ENCODE measurements at regions not wholly inside any gene's neighbourhood (a gene's known extent, or its start where the extent isn't known, plus 50 kb on each side); places are given as distances from the start of the nearest gene placed in this dataset.

GRCh38 chr1:193609592-193609991, 423.2 kb upstream of the B3GALT2 start:
- DNase-seq (ENCODE audit: low read depth, low spot score) (no peak), FAIRE-seq (no peak), ATAC-seq (no peak)
- ChIA-PET POLR2A (no interaction called here), SMC1A (ENCODE audit: uncharacterized antibody, unreplicated experiment) (no interaction called here), RAD21 (ENCODE audit: unreplicated experiment) (no interaction called here), CTCF (no interaction called here)
- Histone ChIP-seq H2AFZ (ENCODE audit: control insufficient read depth, low read depth, low read length) (no peak overlapping the region), H3K9ac (ENCODE audit: control insufficient read depth, insufficient read depth, low read length) (no peak overlapping the region), H3K4me3 (no peak overlapping the region), H3K27me3 (replicated peaks in 1 of 2; ENCODE audit: control insufficient read depth in 2 of 2, insufficient read depth in 2 of 2, low read length in 1 of 2) (no peaks in the 10 kb centered on the region), H4K20me1 (ENCODE audit: control insufficient read depth, insufficient read depth) (no peaks in the 10 kb centered on the region), H3K9me3 (replicated peaks; ENCODE audit: control insufficient read depth, insufficient read depth, low read length) (no peaks in the 10 kb centered on the region), H3K79me2 (ENCODE audit: control insufficient read depth, insufficient read depth, low read length) (no peaks in the 10 kb centered on the region), H3K36me3 (ENCODE audit: control insufficient read depth in 2 of 2, insufficient read depth in 2 of 2, low read length in 1 of 2) (no peaks in the 10 kb centered on the region), H3K4me1 (ENCODE audit: control insufficient read depth, insufficient read depth, low read length) (no peaks in the 10 kb centered on the region), H3K27ac (ENCODE audit: control insufficient read depth, insufficient read depth) (no peak overlapping the region), H3K4me2 (ENCODE audit: control insufficient read depth, insufficient read depth) (no peak overlapping the region)
- WGBS (ENCODE audit: insufficient coverage, insufficient replicate concordance, low lambda C conversion rate, missing lambda C conversion rate), result 47% methylated on average over 2 of the region's 2 CpGs
- no peak for TF ChIP-seq SPI1 (IDR thresholded peaks at IDR 0.05; ENCODE audit: borderline replicate concordance, insufficient read depth, low read depth, low read length)
- TF ChIP-seq NKRF (conservative IDR thresholded peaks at IDR 0.05), result no peak
- no peak for TF ChIP-seq E2F4 (IDR thresholded peaks at IDR 0.05; ENCODE audit: low read depth, low read length)
- no peak for TF ChIP-seq RAD21 (IDR thresholded peaks at IDR 0.05; ENCODE audit: insufficient read depth, low read depth, low read length)
- TF ChIP-seq GATAD2B (conservative IDR thresholded peaks at IDR 0.05; ENCODE audit: low read depth), result no peak
- no peak for TF ChIP-seq TCF12 (IDR thresholded peaks at IDR 0.05; ENCODE audit: low read depth, low read length)
- no peak for TF ChIP-seq EP300 (IDR thresholded peaks at IDR 0.05; ENCODE audit: borderline replicate concordance in 1 of 2, control insufficient read depth in 1 of 2, low read depth in 2 of 2, low read length in 2 of 2)
- TF ChIP-seq BRCA1 (IDR thresholded peaks at IDR 0.05; ENCODE audit: low read depth, low read length), result no peak
- no peak for TF ChIP-seq RFX5 (IDR thresholded peaks at IDR 0.05; ENCODE audit: low read depth, low read length)
- TF ChIP-seq RB1 (IDR thresholded peaks at IDR 0.05; ENCODE audit: borderline replicate concordance), result no peak
- TF ChIP-seq ZBTB11 (CRISPR knock-in tag; IDR thresholded peaks at IDR 0.05), result no peak
- TF ChIP-seq CEBPB (IDR thresholded peaks at IDR 0.05; ENCODE audit: borderline replicate concordance in 1 of 2, low read depth in 2 of 2, low read length in 2 of 2), result no peak
- no peak for TF ChIP-seq TBL1XR1 (IDR thresholded peaks at IDR 0.05; ENCODE audit: low read depth, low read length)
- no TSS peak for BruUV-seq (replicated peaks)
- intact Hi-C loops (cut with micrococcal nuclease; ENCODE audit: unreplicated experiment), result no loop called here
- in situ Hi-C loops (cut with MboI), result no loop called here
